SK-N-SH (cell line): ENCODE measurements at regions not wholly inside any gene's neighbourhood (a gene's known extent, or its start where the extent isn't known, plus 50 kb on each side); places are given as distances from the start of the nearest gene placed in this dataset.

Source experiments
- CTCF ChIA-PET: fragments of 300-600, 350-600 bp; formaldehyde crosslinking; extraction: SDS; loops from one replicate; lab custom pipeline; 2021; lab: Yijun Ruan, JAX
- POLR2A ChIA-PET: fragments of 350-600 bp; sonication (Branson Sonifier 250); formaldehyde crosslinking; extraction: SDS; loops from one replicate; lab custom pipeline; 2020; ENCODE audit warnings: antibody characterized with exemption, inconsistent platforms; lab: Yijun Ruan, JAX
- DNase-seq: peaks from one replicate; pipeline ENCODE4 v3.0.0; 2012
- H2AFZ ChIP-seq: fragments of 200-600 bp; sonication (generic); 2 replicates; pipeline ENCODE4 v1.8.1; 2016; ENCODE audit warnings: antibody characterized with exemption, mild to moderate bottlenecking, low read depth
- H3F3A ChIP-seq: fragments of 200-600 bp; sonication (generic); replicated peaks from 2 replicates; pipeline ENCODE3; 2016; ENCODE audit warnings: antibody characterized with exemption, mild to moderate bottlenecking; ENCODE audit not compliant: insufficient read depth
- H3K27ac ChIP-seq, 2 experiments: fragments of 200-500 bp in 1 of 2; fragments of 200-600 bp in 1 of 2; sonication (Bioruptor generic) in 1 of 2; sonication (generic), shearing (Covaris generic) in 1 of 2; 2 replicates each; pipeline versions ENCODE4 v1.5.1 to v1.6.1; 2014 to 2016; ENCODE audit warnings: low read depth in 2 of 2, inconsistent platforms in 1 of 2, low read length in 1 of 2, mild to moderate bottlenecking in 1 of 2, mixed read lengths in 1 of 2
- H3K27me3 ChIP-seq: fragments of 200-600 bp; sonication (generic), shearing (Covaris generic); 2 replicates; pipeline ENCODE4 v1.6.1; 2016; ENCODE audit warnings: mixed run types; ENCODE audit not compliant: insufficient read depth
- H3K36me3 ChIP-seq, 2 experiments: fragments of 200-500 bp in 1 of 2; fragments of 200-600 bp in 1 of 2; sonication (Bioruptor generic) in 1 of 2; sonication (generic) in 1 of 2; replicated peaks in 1 of 2; 2 replicates each; pipeline versions ENCODE3 to v1.5.1; 2014 to 2016; ENCODE audit warnings: low read length in 1 of 2, mild to moderate bottlenecking in 1 of 2; ENCODE audit not compliant: insufficient read depth in 2 of 2, control insufficient read depth in 1 of 2
- H3K4me1 ChIP-seq, 2 experiments: fragments of 200-500 bp in 1 of 2; fragments of 200-600 bp in 1 of 2; sonication (Bioruptor generic) in 1 of 2; sonication (generic), shearing (Covaris generic) in 1 of 2; 2 replicates each; pipeline versions ENCODE4 v1.5.1 to v1.6.1; 2014 to 2016; ENCODE audit warnings: low read depth in 1 of 2, low read length in 1 of 2, mixed run types in 1 of 2; ENCODE audit not compliant: insufficient read depth in 2 of 2, control insufficient read depth in 1 of 2
- H3K4me2 ChIP-seq: fragments of 200-600 bp; sonication (generic), shearing (Covaris generic); 2 replicates; pipeline ENCODE4 v1.6.1; 2017; ENCODE audit warnings: mixed run types
- H3K4me3 ChIP-seq, 2 experiments: fragments of 200-500 bp in 1 of 2; fragments of 200-600 bp in 1 of 2; sonication (Bioruptor generic) in 1 of 2; sonication (generic), shearing (Covaris generic) in 1 of 2; 2 replicates each; pipeline versions ENCODE4 v1.5.1 to v1.8.1; 2014 to 2016; ENCODE audit warnings: low read depth in 2 of 2, inconsistent platforms in 1 of 2, low read length in 1 of 2, mild to moderate bottlenecking in 1 of 2, mixed read lengths in 1 of 2, moderate library complexity in 1 of 2
- H3K79me2 ChIP-seq: fragments of 200-600 bp; sonication (generic); 2 replicates; pipeline ENCODE4 v1.8.1; 2017; ENCODE audit warnings: mild to moderate bottlenecking; ENCODE audit not compliant: insufficient read depth
- H3K9ac ChIP-seq: fragments of 200-600 bp; sonication (generic); 2 replicates; pipeline ENCODE4 v1.6.1; 2017; ENCODE audit warnings: mixed run types
- H3K9me2 ChIP-seq: fragments of 200-600 bp; sonication (generic); 2 replicates; pipeline ENCODE4 v1.6.1; 2017; ENCODE audit warnings: mixed run types
- H3K9me3 ChIP-seq: fragments of 200-600 bp; sonication (generic); 2 replicates; pipeline ENCODE4 v1.6.1; 2017; ENCODE audit warnings: mixed run types, mild to moderate bottlenecking, moderate library complexity
- H4K20me1 ChIP-seq: fragments of 200-600 bp; sonication (generic); 2 replicates; pipeline ENCODE4 v1.6.1; 2017; ENCODE audit warnings: mild to moderate bottlenecking, mixed run types; ENCODE audit not compliant: insufficient read depth
- CHD2 ChIP-seq: fragments of 150-350 bp; IDR thresholded peaks from 2 replicates; pipeline ENCODE4 v1.6.1; 2018; ENCODE audit warnings: low read length; ENCODE audit not compliant: partially characterized antibody
- CTCF ChIP-seq: fragments of 200-600 bp; sonication (generic); IDR thresholded peaks from 2 replicates; pipeline ENCODE4 v1.6.1; 2017; ENCODE audit warnings: antibody characterized with exemption, mild to moderate bottlenecking, moderate library complexity
- ELF1 ChIP-seq: IDR thresholded peaks from 2 replicates; pipeline ENCODE4 v1.4.0; 2012
- EZH2phosphoT487 ChIP-seq: fragments of 200-600 bp; sonication (generic); IDR thresholded peaks from 2 replicates; pipeline ENCODE4 v1.6.1; 2017; ENCODE audit warnings: low read depth, mixed run types, mild to moderate bottlenecking, antibody characterized with exemption, moderate library complexity, borderline replicate concordance
- FOXJ3 ChIP-seq: sonication (generic); formaldehyde crosslinking; IDR thresholded peaks from 2 replicates; pipeline ENCODE4 v1.5.1; 2020; ENCODE audit warnings: mild to moderate bottlenecking, missing genetic modification reagents
- JUND ChIP-seq: IDR thresholded peaks from 2 replicates; pipeline ENCODE4 v1.4.0; 2012
- MXI1 ChIP-seq: IDR thresholded peaks from 2 replicates; pipeline ENCODE4 v1.6.1; 2012; ENCODE audit warnings: mild to moderate bottlenecking, low read depth, low read length, improper control_type of control experiment
- NFIC ChIP-seq: IDR thresholded peaks from 2 replicates; pipeline ENCODE4 v1.4.0; 2012; ENCODE audit warnings: borderline replicate concordance
- PBX3 ChIP-seq: IDR thresholded peaks from 2 replicates; pipeline ENCODE4; 2012
- RAD21 ChIP-seq: IDR thresholded peaks from 2 replicates; pipeline ENCODE4 v1.6.1; 2012; ENCODE audit warnings: mild to moderate bottlenecking, low read length
- RFX5 ChIP-seq: IDR thresholded peaks from 2 replicates; pipeline ENCODE4 v1.6.1; 2012; ENCODE audit warnings: mild to moderate bottlenecking, improper control_type of control experiment, low read length
- SIN3A ChIP-seq: IDR thresholded peaks from 2 replicates; pipeline ENCODE4 v1.6.1; 2012; ENCODE audit warnings: low read depth, mild to moderate bottlenecking, low read length, moderate library complexity, borderline replicate concordance
- SMC3 ChIP-seq: IDR thresholded peaks from 2 replicates; pipeline ENCODE4 v1.6.1; 2012; ENCODE audit warnings: low read depth, low read length, improper control_type of control experiment
- TAF1 ChIP-seq: IDR thresholded peaks from 2 replicates; pipeline ENCODE4 v1.6.1; 2012; ENCODE audit warnings: low read depth, mild to moderate bottlenecking, low read length, moderate library complexity, borderline replicate concordance
- TCF12 ChIP-seq: IDR thresholded peaks from 2 replicates; pipeline ENCODE4 v1.4.0; 2012
- TEAD4 ChIP-seq: IDR thresholded peaks from 2 replicates; pipeline ENCODE4 v1.4.0; 2012; ENCODE audit warnings: mild to moderate bottlenecking, borderline replicate concordance; ENCODE audit not compliant: insufficient read depth
- WGBS: methylation state at CpG from one replicate; pipeline ENCODE4 v1.1.6; 2017; ENCODE audit warnings: low lambda C conversion rate; 5-methylcytosine and 5-hydroxymethylcytosine counted together
- TF ChIP-seq, protein P1 (sequence below): IDR thresholded peaks from 2 replicates; pipeline ENCODE4 v1.4.0; 2012; ENCODE audit warnings: low read depth, borderline replicate concordance
- TF ChIP-seq, protein P2 (sequence below): fragments of 150-350 bp; IDR thresholded peaks from 2 replicates; pipeline ENCODE4 v1.6.1; 2016; ENCODE audit warnings: mild to moderate bottlenecking, low read depth, low read length

DNA sequence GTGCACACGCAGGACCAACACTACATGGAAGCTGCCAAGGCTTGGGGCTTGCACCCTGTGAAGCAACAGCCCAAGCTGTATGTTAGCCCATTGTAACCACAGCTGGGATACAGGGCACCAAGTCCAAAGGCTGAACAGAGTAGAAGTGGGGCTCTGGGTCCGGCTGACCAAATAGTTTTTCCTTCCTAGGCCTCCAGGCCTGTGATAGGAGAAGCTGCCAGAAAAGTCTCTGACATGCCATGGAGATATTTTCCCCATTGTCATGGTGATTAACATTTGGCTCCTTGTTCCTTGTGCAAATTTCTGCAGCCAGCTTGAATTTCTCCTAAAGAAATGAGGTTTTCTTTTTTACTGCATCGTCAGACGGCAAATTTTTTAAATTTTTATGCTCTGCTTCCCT lies 941.2 kb downstream of the FAM181B start (continued):
- TF ChIP-seq, protein P1, sequence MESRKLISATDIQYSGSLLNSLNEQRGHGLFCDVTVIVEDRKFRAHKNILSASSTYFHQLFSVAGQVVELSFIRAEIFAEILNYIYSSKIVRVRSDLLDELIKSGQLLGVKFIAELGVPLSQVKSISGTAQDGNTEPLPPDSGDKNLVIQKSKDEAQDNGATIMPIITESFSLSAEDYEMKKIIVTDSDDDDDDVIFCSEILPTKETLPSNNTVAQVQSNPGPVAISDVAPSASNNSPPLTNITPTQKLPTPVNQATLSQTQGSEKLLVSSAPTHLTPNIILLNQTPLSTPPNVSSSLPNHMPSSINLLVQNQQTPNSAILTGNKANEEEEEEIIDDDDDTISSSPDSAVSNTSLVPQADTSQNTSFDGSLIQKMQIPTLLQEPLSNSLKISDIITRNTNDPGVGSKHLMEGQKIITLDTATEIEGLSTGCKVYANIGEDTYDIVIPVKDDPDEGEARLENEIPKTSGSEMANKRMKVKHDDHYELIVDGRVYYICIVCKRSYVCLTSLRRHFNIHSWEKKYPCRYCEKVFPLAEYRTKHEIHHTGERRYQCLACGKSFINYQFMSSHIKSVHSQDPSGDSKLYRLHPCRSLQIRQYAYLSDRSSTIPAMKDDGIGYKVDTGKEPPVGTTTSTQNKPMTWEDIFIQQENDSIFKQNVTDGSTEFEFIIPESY: no peak
- TF ChIP-seq, protein P2, sequence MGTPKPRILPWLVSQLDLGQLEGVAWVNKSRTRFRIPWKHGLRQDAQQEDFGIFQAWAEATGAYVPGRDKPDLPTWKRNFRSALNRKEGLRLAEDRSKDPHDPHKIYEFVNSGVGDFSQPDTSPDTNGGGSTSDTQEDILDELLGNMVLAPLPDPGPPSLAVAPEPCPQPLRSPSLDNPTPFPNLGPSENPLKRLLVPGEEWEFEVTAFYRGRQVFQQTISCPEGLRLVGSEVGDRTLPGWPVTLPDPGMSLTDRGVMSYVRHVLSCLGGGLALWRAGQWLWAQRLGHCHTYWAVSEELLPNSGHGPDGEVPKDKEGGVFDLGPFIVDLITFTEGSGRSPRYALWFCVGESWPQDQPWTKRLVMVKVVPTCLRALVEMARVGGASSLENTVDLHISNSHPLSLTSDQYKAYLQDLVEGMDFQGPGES: no peak
- TF ChIP-seq FOXJ3 (CRISPR knock-in tag) (no peak), TAF1 (no peak)
- TF ChIP-seq, all 33 proteins: peak for 0

GRCh38 chr11:81787584-81788049 lies 946.0 kb downstream of the FAM181B start:
- DNase-seq: no peak
- peak; percentile 34; the same call in 1 of the 2 replicates for TF ChIP-seq SMC3
- peak; percentile 49 for TF ChIP-seq CTCF
- TF ChIP-seq RAD21: peak; percentile 62
- no peak for TF ChIP-seq CHD2

DNA sequence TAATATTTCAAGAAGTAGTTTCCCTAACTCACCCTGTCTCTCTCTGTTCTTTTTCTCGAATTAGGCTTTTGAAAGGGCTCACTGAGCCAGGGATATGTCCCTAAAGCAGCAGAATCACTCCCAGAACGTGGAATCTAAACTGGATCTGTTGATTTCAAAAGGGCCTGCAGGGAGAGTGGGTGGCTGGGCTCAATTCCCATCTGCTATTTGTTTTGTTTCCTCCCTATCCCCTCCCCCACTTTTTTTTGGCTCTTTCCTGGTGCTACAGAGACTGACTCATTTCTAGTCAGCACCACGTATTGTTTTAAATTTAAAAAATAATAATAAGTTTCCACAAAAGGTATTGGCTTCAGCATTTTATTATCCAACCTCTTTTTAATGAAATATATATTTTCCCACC lies 961.5 kb downstream of the FAM181B start:
- no peaks in the 10 kb centered on the region for H3F3A ChIP-seq
- H3K27ac ChIP-seq: no peak overlapping the region
- H3K9ac ChIP-seq: no peak overlapping the region
- CTCF ChIA-PET: no interaction called here
- 0% methylated on average over 3 of the region's 3 CpGs for WGBS
- peak; percentile 20 for DNase-seq
- H3K9me2 ChIP-seq: no peaks in the 10 kb centered on the region
- no peaks in the 10 kb centered on the region for H3K79me2 ChIP-seq
- POLR2A ChIA-PET: no interaction called here
- no peak overlapping the region for H3K4me3 ChIP-seq
- no peaks in the 10 kb centered on the region for H3K4me1 ChIP-seq
- TF ChIP-seq PBX3 (no peak), SIN3A (no peak), ELF1 (no peak), EZH2phosphoT487 (no peak), TEAD4 (no peak), NFIC (no peak), TAF1 (no peak), TCF12 (no peak), RFX5 (no peak), MXI1 (no peak), JUND (no peak)
- no peaks in the 10 kb centered on the region for H3K36me3 ChIP-seq
- no peaks in the 10 kb centered on the region for H3K27me3 ChIP-seq
- H2AFZ ChIP-seq: no peak overlapping the region
- no peaks in the 10 kb centered on the region for H4K20me1 ChIP-seq
- no peak overlapping the region for H3K4me2 ChIP-seq
- no peaks in the 10 kb centered on the region for H3K9me3 ChIP-seq

More at GRCh38 chr11:81787584-81788049, 946.0 kb downstream of the FAM181B start:
- H3K4me1 ChIP-seq: no peaks in the 10 kb centered on the region
- no peak overlapping the region for H3K27ac ChIP-seq
- POLR2A ChIA-PET: no interaction called here
- H3K4me2 ChIP-seq: no peak overlapping the region
- no peaks in the 10 kb centered on the region for H3K9me3 ChIP-seq
- H3K9me2 ChIP-seq: no peaks in the 10 kb centered on the region
- no peaks in the 10 kb centered on the region for H3K36me3 ChIP-seq
- H3K4me3 ChIP-seq: no peak overlapping the region
- CTCF ChIA-PET: interaction anchor here (0.9 to 2.8 kb wide), 7 partner anchors 8 to 908 kb away, joined by 3 to 18 read pairs (median 4); no protein-coding TSS in a partner anchor
- H3K9ac ChIP-seq: no peak overlapping the region
- no peaks in the 10 kb centered on the region for H3K79me2 ChIP-seq
- WGBS: 2% methylated on average over 1 of the region's 1 CpG
- no peaks in the 10 kb centered on the region for H3K27me3 ChIP-seq
- no peak overlapping the region for H2AFZ ChIP-seq
- H4K20me1 ChIP-seq: no peaks in the 10 kb centered on the region
- H3F3A ChIP-seq: no peaks in the 10 kb centered on the region
